Endothelial cell of hepatic sinusoid (primary cell): ENCODE measurements at regions not wholly inside any gene's neighbourhood (a gene's known extent, or its start where the extent isn't known, plus 50 kb on each side); places are given as distances from the start of the nearest gene placed in this dataset.
"Not testable (repeated sequence)": the region's sequence is repeated elsewhere in the genome, so short reads cannot be mapped to it uniquely, and the experiment has no call there.

Experiments used
- in situ Hi-C: cut with HindIII; loops from 2 replicates; pipeline ENCODE4 v1.10.0; 2017; ENCODE audit warnings: low sequenced_read_pairs

DNA sequence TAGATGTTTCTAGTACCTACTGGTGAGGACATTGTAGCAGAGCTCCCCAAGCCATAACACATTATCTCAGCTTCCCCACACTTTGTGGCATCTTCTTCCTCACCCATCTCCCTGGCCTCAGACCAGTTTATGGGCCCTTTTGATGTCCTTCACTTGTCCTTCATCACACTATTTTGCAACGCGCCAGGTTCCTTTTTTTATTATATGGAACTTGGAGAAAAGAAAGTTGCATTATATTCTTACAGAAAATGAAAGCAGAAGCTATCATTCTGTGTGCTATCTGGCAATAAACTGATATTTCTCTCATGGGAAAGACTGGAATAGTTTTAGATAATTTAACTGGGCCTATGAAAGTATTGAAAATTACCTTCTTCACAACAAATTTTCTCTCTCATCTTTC lies 196.9 kb upstream of the ETV3 start:
- in situ Hi-C loops = no loop called here

DNA sequence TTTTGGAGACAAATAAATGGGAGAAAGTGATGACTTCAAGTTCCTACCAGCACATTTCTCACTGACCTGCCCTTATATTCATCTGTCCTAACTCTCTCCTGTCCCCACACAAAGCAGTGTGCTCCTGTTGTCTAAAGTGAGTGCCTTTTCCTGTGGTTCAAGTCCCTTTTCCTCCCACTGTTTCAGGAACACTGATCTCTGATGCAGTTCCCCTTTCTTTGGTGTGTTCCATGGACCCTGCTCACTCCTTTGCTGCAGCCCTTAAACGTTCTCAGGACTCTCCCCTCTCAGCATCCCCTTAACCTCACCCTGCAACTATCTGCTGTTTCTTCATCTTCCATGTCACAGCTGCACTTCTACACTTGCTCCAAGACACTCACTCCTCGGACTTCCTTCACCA lies 195.8 kb upstream of the ETV3 start:
- in situ Hi-C loops = no loop called here

DNA sequence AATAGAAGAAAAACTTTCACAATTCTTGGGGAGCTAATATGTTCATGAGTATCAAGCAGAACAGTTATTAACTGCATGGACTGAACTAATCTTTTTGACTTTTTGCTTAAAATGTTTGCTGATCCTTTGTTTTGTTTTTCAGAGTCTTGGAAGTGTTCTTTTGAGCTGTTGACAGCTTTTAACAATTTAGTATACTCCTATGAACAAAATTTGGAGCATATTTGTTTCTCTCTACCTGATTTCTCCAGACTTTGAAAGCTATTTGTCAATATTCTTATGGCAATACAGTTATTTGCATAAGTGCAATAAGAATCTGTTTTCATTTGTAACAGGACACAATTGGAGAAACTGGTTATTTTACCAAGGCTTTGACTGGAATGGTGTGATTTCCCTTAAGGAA lies 192.0 kb upstream of the ETV3 start:
- in situ Hi-C loops = not testable (repeated sequence)

DNA sequence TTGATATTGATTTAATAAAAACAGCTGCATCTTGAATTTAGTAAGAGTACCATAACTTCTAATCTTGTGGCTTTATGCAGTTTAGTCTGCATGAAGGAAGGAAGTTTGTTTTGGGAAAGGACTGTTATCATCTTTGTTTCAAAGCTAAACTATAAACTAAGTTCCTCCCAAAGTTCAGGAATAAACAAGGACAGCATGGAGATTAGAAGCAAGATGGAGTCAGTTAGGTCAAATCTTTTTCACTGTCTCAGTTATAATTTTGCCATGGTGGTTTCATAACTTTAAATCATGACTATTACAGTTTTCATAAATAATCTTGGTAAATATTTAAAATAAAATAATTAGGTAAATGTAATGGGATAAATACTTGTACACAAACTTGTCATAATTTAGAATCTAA lies 189.9 kb upstream of the ETV3 start:
- in situ Hi-C loops = not testable (repeated sequence)

DNA sequence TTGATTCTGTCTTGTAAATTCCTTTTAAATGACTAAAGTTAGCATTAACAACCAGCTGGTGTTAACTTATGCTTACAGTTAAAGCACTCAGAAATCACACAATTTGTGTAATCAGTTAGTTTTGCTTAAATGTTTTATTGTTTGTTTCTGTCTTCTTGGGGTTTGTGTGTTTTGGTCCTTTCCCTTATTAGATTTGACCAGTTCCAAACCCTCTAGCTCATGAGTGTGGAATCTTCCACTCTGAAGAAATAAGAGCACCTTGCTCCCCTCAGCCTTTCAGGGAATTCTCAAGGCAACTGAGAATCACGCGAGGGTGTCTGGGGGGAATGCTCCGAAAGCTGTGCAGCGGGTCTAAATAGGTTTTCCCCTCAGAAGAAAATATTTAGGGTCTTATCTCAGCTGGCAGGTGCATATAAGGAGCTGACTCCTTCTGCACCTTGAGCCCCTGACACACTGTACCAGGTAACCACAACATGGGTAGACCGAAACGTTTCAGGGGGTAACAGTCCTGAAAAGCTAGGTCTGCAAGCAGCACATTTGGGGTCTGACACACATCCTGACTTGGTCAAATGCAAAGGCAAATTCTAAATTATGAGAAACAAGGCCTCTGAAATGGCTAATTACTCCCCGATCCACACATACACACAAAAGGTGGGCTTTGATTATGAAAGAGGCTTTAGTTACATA lies 188.1 kb upstream of the ETV3 start:
- in situ Hi-C loops = no loop called here

DNA sequence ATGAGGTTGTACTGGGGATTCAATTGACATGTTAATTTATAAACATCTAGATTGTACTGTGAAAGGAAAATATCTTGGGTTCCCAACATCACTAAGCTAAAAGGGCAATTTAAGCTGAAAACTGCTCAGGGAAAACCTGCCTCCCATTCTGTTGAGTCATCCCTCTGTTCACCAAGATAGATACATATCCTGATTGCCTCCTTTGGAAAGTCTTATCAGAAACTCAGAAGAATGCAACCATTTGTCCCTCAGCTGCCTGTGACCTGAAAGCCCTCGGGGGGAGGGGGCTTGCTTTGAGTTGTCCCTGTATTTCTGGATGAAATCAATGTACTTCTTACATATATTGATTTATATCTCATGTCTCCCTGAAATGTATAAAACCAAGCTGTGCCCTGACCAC lies 187.0 kb upstream of the ETV3 start:
- in situ Hi-C loops = no loop called here

DNA sequence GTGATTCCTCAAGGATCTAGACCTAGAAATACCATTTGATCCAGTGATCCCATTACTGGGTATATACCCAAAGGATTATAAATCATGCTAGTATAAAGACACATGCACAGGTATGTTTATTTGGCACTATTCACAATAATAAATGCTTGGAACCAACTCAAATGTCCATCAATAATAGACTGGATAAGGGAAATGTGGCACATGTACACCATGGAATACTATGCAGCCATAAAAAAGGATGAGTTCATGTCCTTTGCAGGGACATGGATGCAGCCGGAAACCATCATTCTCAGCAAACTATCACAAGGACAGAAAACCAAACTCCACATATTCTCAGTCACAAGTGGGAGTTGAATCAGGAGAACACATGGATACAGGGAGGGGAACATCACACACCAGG lies 183.8 kb upstream of the ETV3 start:
- in situ Hi-C loops = not testable (repeated sequence)

DNA sequence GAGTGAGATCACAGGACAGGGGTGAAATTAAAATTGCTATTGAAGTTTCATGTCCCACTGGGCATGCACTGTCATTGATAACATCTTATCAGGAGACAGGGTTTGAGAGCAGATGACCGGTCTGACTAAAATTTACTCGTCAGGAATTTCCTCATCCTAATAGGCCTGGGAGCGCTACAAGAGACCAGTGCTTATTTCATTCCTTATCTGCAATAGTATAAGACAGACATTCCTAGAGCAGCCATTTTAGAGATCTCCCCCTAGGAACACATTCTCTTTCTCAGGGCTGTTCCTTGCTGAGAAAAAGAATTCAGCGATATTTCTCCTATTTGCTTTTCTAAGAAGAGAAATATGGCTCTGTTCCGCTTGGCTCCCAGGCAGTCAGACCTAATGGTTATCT lies 181.4 kb upstream of the ETV3 start:
- in situ Hi-C loops = no loop called here

DNA sequence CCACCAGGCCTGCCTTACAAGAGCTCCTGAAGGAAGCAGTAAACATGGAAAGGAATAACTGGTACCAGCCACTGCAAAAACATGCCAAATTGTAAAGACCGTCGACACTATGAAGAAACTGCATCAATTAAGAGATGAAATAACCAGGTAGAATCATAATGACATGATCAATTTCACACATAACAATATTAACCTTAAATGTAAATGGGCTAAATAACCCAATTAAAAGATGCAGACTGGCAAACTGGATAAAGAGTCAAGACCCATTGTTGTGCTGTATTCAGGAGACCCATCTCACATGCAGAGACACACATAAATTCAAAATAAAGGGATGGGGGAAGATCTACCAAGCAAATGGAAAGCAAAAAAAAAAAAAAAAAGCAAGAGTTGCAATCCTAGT lies 179.0 kb upstream of the ETV3 start:
- in situ Hi-C loops = not testable (repeated sequence)

DNA sequence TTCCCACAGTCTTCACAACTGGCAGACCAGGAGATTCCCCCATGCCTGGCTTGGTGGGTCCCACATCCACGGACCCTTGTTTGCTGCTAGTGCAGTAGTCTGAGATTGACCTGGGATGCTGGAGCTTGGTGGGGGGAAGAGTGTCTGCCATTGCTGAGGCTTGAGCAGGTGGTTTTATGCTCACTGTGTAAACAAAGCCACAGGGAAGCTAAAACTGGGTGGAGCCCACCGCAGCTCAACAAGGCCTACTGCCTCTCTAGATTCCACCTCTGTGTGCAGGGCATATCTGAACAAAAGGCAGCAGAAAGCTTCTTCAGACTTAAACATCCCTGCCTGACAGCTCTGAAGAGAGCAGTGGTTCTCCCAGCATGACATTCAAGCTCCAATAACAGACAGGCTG lies 177.3 kb upstream of the ETV3 start:
- in situ Hi-C loops = no loop called here

DNA sequence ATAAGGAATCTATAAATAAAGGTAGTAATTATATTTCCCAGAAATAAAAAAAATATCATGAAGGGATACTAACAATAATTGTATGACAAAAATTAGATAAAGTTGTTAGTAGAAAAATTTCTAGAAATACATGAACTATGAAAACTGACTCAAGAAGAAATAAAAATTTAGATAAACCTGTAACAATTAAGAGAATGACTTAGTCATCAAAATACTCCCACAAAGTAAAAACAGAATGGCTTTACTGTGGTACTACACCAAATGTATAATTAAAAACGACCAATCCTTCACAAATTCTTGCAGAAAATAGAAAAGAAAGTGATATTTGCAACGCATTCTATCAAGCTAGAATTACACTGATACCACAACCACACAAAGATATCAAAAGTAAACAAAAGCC lies 176.2 kb upstream of the ETV3 start:
- in situ Hi-C loops = no loop called here

DNA sequence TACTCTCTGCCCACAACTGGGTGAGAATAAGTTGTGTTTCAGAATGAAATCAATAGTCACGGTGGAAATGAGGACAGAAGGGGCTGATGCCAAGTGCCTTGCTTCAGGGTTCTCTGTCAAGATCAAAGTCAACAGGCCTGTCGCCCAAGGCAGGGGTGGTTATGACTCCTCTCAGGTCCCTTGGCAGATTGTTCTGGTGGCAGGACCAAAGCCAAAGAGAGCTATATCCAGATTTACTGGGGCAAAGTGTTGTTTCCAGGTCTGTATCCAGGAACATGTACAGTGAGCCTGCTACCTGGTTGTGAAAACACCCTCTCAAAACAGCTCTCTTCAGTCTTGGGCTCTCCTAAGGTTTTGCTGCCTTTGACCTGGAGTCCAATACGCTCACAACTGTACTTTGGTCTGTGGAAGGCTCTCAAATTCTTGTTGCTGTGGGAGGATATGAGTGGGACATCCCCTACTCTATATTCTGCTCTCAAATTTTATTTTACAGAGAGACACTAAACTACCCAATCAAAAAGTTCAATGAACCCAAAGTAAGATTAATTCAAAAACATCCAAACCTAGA lies 175.1 kb upstream of the ETV3 start:
- in situ Hi-C loops = no loop called here

DNA sequence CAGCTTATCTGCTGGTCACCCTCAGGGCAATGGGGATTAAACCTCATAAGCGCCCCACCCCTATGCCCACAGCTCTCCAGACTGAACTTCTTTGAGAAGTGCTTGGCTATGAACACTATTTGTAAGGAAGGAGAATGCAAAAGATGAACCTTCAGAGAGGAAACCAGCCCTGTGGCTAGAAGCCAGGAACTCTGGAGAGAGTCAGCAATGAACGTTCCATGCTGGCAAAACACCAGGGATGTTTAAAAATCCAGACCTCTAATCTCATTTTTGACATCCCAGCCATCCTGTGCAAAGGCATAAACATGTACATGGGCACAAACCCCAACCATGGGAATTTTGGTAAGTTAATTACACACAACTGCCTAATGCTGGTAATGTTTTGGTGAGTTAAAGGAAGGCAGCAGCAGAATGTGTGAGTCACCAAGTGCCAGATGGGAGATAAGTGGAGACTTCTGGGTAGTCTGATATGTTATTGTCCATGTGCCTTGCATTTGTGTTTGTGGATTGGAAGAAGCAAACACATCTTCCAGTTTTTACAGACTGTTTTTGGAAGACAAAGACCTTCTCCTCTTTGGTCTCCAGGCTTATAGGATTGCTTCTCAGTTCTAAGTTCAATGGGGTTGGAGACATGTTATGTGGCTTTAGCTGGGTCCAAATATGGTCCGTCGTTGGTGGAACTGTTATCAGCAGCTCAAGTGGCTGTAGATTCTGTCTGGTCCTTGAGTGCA lies 174.1 kb upstream of the ETV3 start:
- in situ Hi-C loops = no loop called here

DNA sequence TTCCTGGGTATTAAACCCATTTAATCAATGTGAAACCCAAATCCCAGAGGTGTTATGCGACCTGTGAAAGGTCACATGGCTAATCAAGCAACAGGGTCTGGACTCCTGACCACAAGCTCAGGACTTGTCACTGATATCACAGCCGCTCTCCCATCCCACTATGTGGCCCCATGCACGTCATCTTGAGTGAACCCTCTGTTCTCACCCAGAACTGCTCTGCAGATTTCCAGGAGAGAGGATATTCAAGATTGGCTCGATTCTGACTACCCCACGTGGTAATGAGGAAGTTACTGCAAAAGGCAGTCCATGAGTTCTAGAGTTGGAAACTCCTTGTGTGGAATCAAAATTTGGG lies 173.5 kb upstream of the ETV3 start:
- in situ Hi-C loops = no loop called here

DNA sequence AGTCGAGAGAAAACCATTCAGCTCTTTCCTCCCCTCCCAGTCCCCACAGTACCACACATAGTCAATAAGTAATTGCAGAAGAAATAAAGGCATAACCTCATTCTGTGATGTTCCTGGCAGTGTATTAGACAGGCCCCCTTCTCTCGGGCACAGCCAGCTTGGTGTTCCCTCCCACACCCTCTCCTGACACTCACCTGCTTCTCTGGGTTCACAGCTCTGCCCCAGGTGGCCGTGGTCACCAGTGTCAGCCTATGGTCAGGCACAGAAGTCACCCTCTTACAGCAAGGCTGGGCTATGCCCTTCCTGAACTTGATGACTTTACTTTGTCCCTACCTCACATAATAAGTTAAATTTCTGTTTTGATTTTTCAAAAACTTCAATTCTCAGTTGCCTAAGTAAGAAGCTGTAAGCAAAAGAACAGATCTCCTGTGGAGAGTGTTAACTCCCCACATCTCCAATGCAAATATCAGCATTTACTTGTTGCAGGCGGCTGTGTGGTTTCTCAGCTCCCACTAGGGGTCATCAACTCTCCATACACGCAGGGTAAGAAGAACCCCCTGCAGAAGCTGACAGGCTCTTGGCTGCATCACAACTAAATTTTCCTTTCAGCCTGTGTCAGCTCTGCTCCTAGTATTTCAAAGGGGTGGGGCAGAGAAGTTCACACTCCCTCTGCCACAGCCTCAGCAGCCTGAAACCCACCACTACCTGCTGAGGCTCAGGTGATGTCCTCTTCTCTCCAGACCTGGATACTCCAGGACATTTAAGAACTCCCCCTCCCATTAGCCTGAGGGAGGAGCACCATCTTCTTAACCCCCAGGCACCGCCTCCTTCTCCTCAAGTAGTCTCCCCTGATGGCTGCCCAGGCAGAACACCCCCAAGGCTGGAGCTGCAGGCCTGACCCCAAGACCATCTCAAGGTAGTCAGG lies 172.9 kb upstream of the ETV3 start:
- in situ Hi-C loops = not testable (repeated sequence)

DNA sequence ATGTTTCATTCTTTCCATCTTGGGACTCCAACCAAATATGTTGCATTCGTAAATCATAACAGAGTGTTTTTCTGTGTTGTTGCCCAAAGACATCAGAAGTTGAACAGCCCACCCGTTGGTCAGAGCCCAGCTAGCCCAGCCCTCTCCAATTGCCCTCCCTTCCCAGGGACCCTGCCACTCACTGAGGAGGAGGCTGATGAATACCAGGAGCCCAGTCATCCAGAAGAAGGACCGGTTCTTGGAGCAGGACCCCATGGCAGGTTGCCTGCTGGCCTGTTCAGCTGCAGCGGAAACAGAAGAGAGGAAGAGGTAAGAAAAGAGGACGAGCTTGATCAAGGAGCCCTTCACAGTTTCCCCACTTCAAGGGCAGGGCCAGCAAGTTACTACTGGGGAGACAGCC lies 172.2 kb upstream of the ETV3 start:
- in situ Hi-C loops = no loop called here

DNA sequence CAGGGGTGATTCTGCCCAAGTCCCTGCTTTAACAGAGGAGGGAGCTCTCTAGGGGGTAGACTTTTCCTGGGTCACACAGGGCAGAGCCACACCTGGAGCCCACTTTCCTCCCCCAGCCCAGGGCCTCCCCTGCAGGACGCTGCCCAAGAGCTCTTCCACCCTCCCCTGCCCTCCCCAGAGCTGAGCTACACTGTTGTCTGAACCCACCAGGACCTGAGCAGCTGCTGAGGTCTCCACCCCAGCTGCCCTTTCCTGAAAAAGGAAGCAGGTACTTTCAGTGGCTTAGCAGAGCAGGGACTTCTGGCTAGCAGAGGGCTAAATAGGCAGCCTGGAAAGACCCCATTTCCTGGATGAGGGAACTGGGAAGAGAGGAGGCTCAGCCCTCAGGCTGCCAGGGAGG lies 169.3 kb upstream of the ETV3 start:
- in situ Hi-C loops = no loop called here

DNA sequence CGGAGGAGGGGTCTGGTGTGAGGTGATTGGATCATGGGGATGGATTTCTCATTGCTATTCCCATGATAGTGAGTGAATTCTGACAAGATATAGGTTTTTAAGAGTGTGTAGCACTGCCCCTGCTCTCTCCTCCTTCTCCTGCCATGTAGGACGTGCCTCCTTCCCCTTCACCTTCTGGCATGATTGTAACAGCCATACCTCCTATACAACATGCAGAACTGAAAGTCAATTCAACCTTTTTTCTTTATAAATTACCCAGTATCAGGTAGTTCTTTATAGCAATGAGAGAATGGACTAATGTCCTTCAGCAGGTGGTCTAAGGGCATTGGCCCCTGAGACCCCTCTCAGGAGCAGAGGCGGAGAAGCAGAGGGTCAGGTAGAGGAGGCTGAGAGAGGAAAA lies 168.7 kb upstream of the ETV3 start:
- in situ Hi-C loops = no loop called here

DNA sequence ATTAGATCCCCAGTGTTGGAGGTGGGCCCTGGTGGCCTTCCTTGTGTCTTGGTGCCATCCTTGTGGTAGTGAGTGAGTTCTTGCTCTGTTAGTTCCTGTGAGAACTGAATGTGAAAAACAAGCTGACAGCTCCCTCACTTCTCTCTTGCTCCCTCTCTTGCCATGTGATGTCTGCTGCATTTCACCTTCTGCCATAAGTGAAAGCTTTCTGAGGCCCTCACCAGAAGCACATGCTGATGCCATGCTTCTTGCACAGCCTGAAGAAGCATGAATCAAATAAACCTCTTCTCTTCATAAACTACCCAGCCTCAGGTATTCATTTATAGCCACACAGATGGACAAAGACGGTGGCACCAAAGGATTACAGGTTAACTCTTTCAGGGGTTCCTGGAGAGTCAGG lies 166.1 kb upstream of the ETV3 start:
- in situ Hi-C loops = no loop called here

DNA sequence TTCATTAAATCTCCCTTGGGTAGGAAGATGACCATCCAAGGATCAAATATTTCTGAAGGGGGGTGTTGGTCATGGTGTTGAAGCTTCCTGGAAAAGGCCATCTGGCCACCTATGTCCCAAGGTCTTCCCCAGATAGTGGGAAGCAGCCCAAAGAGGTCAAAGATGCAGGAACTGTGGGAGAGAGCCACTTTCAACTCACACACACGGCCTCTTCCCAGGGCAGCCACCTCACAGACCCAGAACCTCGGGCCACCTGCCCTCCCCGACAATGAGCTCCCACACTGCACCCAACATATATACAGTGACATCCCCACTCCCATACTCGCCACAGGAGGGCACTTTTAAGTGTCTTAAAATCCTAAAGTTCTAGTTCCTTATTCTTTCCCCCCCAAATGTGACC lies 164.5 kb upstream of the ETV3 start:
- in situ Hi-C loops = no loop called here

DNA sequence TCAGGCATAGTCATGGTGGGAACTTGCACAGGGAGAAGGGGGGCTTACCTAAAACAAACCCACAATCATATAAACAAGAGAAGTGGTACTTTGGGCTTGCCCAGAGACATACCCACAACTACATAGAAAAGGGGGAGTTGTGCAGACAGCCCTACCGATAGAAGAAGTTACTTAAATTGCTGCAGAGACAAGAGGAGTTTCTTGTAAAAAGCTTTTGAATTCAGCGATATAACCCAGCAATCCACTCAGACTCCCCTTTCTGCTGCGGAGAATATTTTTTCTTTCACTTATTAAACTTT lies 164.0 kb upstream of the ETV3 start:
- in situ Hi-C loops = no loop called here
